HepG2 (cell line): ENCODE measurements at regions not wholly inside any gene's neighbourhood (a gene's known extent, or its start where the extent isn't known, plus 50 kb on each side); places are given as distances from the start of the nearest gene placed in this dataset.

Experiments used
- CBX5 ChIP-seq: sonication (generic); formaldehyde crosslinking; IDR thresholded peaks from 2 replicates; pipeline ENCODE4 v1.4.0; 2020; ENCODE audit warnings: missing genetic modification reagents, borderline replicate concordance
- CREB1 ChIP-seq, 2 experiments: fragments of 450-650 bp in 1 of 2; IDR thresholded peaks; 2 replicates each; pipeline ENCODE4 v1.6.1; 2016 to 2017; ENCODE audit warnings: control low read depth in 1 of 2, mild to moderate bottlenecking in 1 of 2, missing compliant biosample characterization in 1 of 2, missing genetic modification characterization in 1 of 2
- CTCF ChIP-seq: sonication (generic); formaldehyde crosslinking; IDR thresholded peaks from 2 replicates; pipeline ENCODE4 v1.5.0; 2020; ENCODE audit warnings: mild to moderate bottlenecking, missing genetic modification reagents, moderate library complexity
- E2F1 ChIP-seq: sonication (generic); formaldehyde crosslinking; IDR thresholded peaks from 2 replicates; pipeline ENCODE4 v1.5.0; 2020; ENCODE audit warnings: missing genetic modification reagents
- FOXK2 ChIP-seq: fragments of 450-650 bp; IDR thresholded peaks from 2 replicates; pipeline ENCODE4 v1.6.1; 2016
- MYPOP ChIP-seq: sonication (generic); formaldehyde crosslinking; IDR thresholded peaks from 2 replicates; pipeline ENCODE4 v1.8.1; 2023; ENCODE audit warnings: mild to moderate bottlenecking, moderate library complexity, missing genetic modification reagents
- NCOA2 ChIP-seq: sonication (generic); formaldehyde crosslinking; IDR thresholded peaks from 2 replicates; pipeline ENCODE4 v1.8.0; 2022; ENCODE audit warnings: inconsistent platforms
- POLR2AphosphoS5 ChIP-seq: IDR thresholded peaks from 2 replicates; pipeline ENCODE4 v1.6.1; 2012; ENCODE audit warnings: low read depth, low read length
- POLR2G ChIP-seq: fragments of 200-400 bp; formaldehyde crosslinking; IDR thresholded peaks from 2 replicates; pipeline ENCODE4 v1.6.1; 2018; ENCODE audit warnings: mild to moderate bottlenecking, low read depth, low read length, moderate library complexity
- RXRB ChIP-seq: IDR thresholded peaks from 2 replicates; pipeline ENCODE4 v1.6.1; 2016; ENCODE audit warnings: borderline replicate concordance, missing genetic modification reagents, missing compliant biosample characterization
- USF2 ChIP-seq, 2 experiments: sonication (generic) in 1 of 2; formaldehyde crosslinking in 1 of 2; IDR thresholded peaks; 2 replicates each; pipeline versions ENCODE4 v1.5.1 to v1.6.1; 2011 to 2020; ENCODE audit warnings: borderline replicate concordance in 1 of 2, low read depth in 1 of 2, low read length in 1 of 2, mild to moderate bottlenecking in 1 of 2, missing genetic modification reagents in 1 of 2, moderate library complexity in 1 of 2
- ZNF782 ChIP-seq: sonication (generic); formaldehyde crosslinking; IDR thresholded peaks from 2 replicates; pipeline ENCODE4 v1.4.0; 2020; ENCODE audit warnings: missing genetic modification reagents, mild to moderate bottlenecking, borderline replicate concordance
- ZSCAN22 ChIP-seq: sonication (generic); formaldehyde crosslinking; IDR thresholded peaks from 2 replicates; pipeline ENCODE4 v1.4.0; 2020; ENCODE audit warnings: mild to moderate bottlenecking, missing genetic modification reagents
- TF ChIP-seq, protein P1 (sequence below): sonication (generic); formaldehyde crosslinking; IDR thresholded peaks from 2 replicates; pipeline ENCODE4 v1.4.0; 2020; ENCODE audit warnings: mild to moderate bottlenecking, missing genetic modification reagents

DNA sequence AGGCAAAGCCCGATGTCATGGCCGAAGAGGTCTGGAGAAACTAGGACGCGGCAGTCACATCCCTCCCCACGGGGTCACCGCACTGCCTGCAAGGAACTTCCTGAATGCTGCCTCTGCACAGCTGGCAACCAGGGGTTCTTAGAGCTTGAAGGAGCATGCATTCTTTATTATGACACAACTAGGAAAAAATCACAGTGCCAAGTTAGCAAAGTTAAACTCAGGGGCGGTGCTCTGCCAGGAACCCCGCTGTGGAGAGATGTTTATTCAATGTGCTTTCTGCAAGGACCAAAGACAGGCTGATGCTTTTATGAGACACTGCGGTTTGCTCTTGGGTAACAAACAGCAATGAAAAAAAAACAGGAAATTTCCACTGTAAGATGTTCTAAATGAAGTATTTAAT is 287.3 kb upstream of the FOXQ1 start:
- TF ChIP-seq CTCF (CRISPR knock-in tag) (no peak), CBX5 (CRISPR knock-in tag) (no peak), FOXK2 (no peak), POLR2AphosphoS5 (no peak), NCOA2 (CRISPR knock-in tag) (0 out of 2 replicates have a peak, but pooled peaks have one; percentile 19), ZSCAN22 (CRISPR knock-in tag) (no peak), CREB1 (IDR thresholded peaks at IDR 0.05) (no peak), CREB1 (CRISPR knock-in tag; IDR thresholded peaks at IDR 0.05) (no peak), E2F1 (CRISPR knock-in tag) (no peak), RXRB (no peak), ZNF782 (no peak), USF2 (IDR thresholded peaks at IDR 0.05; ENCODE audit: low read depth, low read length) (no peak), USF2 (CRISPR knock-in tag; IDR thresholded peaks at IDR 0.05; ENCODE audit: borderline replicate concordance) (no peak), MYPOP (CRISPR knock-in tag) (no peak), POLR2G (no peak)
- TF ChIP-seq, protein P1, sequence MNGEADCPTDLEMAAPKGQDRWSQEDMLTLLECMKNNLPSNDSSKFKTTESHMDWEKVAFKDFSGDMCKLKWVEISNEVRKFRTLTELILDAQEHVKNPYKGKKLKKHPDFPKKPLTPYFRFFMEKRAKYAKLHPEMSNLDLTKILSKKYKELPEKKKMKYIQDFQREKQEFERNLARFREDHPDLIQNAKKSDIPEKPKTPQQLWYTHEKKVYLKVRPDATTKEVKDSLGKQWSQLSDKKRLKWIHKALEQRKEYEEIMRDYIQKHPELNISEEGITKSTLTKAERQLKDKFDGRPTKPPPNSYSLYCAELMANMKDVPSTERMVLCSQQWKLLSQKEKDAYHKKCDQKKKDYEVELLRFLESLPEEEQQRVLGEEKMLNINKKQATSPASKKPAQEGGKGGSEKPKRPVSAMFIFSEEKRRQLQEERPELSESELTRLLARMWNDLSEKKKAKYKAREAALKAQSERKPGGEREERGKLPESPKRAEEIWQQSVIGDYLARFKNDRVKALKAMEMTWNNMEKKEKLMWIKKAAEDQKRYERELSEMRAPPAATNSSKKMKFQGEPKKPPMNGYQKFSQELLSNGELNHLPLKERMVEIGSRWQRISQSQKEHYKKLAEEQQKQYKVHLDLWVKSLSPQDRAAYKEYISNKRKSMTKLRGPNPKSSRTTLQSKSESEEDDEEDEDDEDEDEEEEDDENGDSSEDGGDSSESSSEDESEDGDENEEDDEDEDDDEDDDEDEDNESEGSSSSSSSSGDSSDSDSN (CRISPR knock-in tag): no peak
